DOHH2 (cell line): ENCODE measurements at regions not wholly inside any gene's neighbourhood (a gene's known extent, or its start where the extent isn't known, plus 50 kb on each side); places are given as distances from the start of the nearest gene placed in this dataset.

Experiments used
- H3F3A ChIP-seq: fragments of 200-600 bp; sonication (generic), shearing (Covaris generic); 2 replicates; pipeline ENCODE4 v1.6.0; 2016; ENCODE audit warnings: antibody characterized with exemption, mild to moderate bottlenecking; ENCODE audit not compliant: control insufficient read depth, insufficient read depth
- H3K27ac ChIP-seq: fragments of 200-600 bp; sonication (generic); 2 replicates; pipeline ENCODE4 v1.5.1; 2014; ENCODE audit warnings: low read depth, mild to moderate bottlenecking, low read length, moderate library complexity
- H3K27me3 ChIP-seq: fragments of 200-600 bp; sonication (generic); 2 replicates; pipeline ENCODE4 v1.6.1; 2014; ENCODE audit warnings: mild to moderate bottlenecking, low read length, mixed read lengths; ENCODE audit not compliant: control insufficient read depth
- H3K36me3 ChIP-seq: fragments of 200-600 bp; sonication (generic); 2 replicates; pipeline ENCODE4 v1.6.1; 2014; ENCODE audit warnings: mild to moderate bottlenecking, low read length, moderate library complexity, mixed read lengths; ENCODE audit not compliant: control insufficient read depth
- H3K4me1 ChIP-seq: fragments of 200-600 bp; sonication (generic); 2 replicates; pipeline ENCODE4 v1.6.1; 2014; ENCODE audit warnings: mild to moderate bottlenecking, low read length, mixed read lengths; ENCODE audit not compliant: control insufficient read depth
- H3K4me2 ChIP-seq: fragments of 200-600 bp; sonication (generic); 2 replicates; pipeline ENCODE4 v1.6.0; 2014; ENCODE audit warnings: mild to moderate bottlenecking, low read length, moderate library complexity
- H3K4me3 ChIP-seq: fragments of 200-600 bp; sonication (generic); 2 replicates; pipeline ENCODE4 v1.5.1; 2014; ENCODE audit warnings: mild to moderate bottlenecking, low read length, mixed read lengths
- H3K79me2 ChIP-seq: fragments of 200-600 bp; sonication (generic); 2 replicates; pipeline ENCODE4 v1.6.1; 2014; ENCODE audit warnings: mild to moderate bottlenecking, low read length, mixed read lengths; ENCODE audit not compliant: control insufficient read depth
- H3K9me2 ChIP-seq: fragments of 200-600 bp; sonication (generic); replicated peaks from 2 replicates; pipeline ENCODE4 v1.6.1; 2014; ENCODE audit warnings: mild to moderate bottlenecking, low read length, mixed read lengths; ENCODE audit not compliant: control insufficient read depth
- H3K9me3 ChIP-seq: fragments of 200-600 bp; sonication (generic); 2 replicates; pipeline ENCODE4 v1.6.1; 2014; ENCODE audit warnings: antibody characterized with exemption, low read length, mixed read lengths; ENCODE audit not compliant: control insufficient read depth, insufficient read depth
- H4K20me1 ChIP-seq: fragments of 200-600 bp; sonication (generic); 2 replicates; pipeline ENCODE4 v1.6.0; 2014; ENCODE audit warnings: low read depth, mild to moderate bottlenecking, antibody characterized with exemption, low read length, moderate library complexity; ENCODE audit not compliant: control insufficient read depth, insufficient read depth
- EZH2phosphoT487 ChIP-seq: fragments of 200-600 bp; sonication (generic); IDR thresholded peaks from 2 replicates; pipeline ENCODE4 v1.6.1; 2017; ENCODE audit warnings: borderline replicate concordance, mild to moderate bottlenecking, antibody characterized with exemption, low read length, moderate library complexity, mixed read lengths
- TF ChIP-seq, protein P1 (sequence below): fragments of 200-600 bp; sonication (generic); IDR thresholded peaks from one replicate; pipeline ENCODE4 v1.5.1; 2014; ENCODE audit warnings: antibody characterized with exemption, mild to moderate bottlenecking, low read depth, low read length; ENCODE audit not compliant: poor library complexity, severe bottlenecking

GRCh38 chr4:121472937-121473721, 92.3 kb upstream of the QRFPR start:
- H3K9me2 ChIP-seq: no peaks in the 10 kb centered on the region
- H3K4me2 ChIP-seq: no peak overlapping the region

DNA sequence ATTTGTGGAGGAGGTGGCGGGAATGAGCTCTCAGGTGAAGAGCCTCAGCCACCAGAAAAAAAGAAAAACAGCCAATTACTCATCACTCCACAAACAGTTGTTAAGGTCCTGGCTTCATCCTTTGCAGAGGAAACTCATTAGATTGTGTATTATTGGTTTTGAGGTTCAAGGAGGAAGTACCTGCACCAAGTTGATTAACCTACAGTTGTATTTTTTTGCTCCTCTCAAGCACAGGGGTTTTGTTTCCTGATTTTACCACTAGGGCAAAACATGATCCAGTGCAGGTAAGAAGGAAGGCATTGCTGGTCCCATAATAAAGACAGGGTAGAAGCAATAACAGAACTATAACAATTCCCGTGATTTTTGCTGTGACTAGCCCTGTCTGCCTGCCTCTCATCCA, 84.0 kb upstream of the QRFPR start:
- TF ChIP-seq, protein P1, sequence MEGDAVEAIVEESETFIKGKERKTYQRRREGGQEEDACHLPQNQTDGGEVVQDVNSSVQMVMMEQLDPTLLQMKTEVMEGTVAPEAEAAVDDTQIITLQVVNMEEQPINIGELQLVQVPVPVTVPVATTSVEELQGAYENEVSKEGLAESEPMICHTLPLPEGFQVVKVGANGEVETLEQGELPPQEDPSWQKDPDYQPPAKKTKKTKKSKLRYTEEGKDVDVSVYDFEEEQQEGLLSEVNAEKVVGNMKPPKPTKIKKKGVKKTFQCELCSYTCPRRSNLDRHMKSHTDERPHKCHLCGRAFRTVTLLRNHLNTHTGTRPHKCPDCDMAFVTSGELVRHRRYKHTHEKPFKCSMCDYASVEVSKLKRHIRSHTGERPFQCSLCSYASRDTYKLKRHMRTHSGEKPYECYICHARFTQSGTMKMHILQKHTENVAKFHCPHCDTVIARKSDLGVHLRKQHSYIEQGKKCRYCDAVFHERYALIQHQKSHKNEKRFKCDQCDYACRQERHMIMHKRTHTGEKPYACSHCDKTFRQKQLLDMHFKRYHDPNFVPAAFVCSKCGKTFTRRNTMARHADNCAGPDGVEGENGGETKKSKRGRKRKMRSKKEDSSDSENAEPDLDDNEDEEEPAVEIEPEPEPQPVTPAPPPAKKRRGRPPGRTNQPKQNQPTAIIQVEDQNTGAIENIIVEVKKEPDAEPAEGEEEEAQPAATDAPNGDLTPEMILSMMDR: no peak
- no peak for TF ChIP-seq EZH2phosphoT487
- no peaks in the 10 kb centered on the region for H3K9me3 ChIP-seq
- H3K9me2 ChIP-seq: no peaks in the 10 kb centered on the region
- no peaks in the 10 kb centered on the region for H3K4me1 ChIP-seq
- H3K27me3 ChIP-seq: no peaks in the 10 kb centered on the region
- H3K4me2 ChIP-seq: no peak overlapping the region
- H3K27ac ChIP-seq: no peak overlapping the region
- no peaks in the 10 kb centered on the region for H3K36me3 ChIP-seq
- H4K20me1 ChIP-seq: no peaks in the 10 kb centered on the region
- no peaks in the 10 kb centered on the region for H3K79me2 ChIP-seq
- no peaks in the 10 kb centered on the region for H3F3A ChIP-seq
- no peak overlapping the region for H3K4me3 ChIP-seq

More at GRCh38 chr4:121472937-121473721, 92.3 kb upstream of the QRFPR start:
- Histone ChIP-seq H3K27ac (no peak overlapping the region), H3F3A (no peaks in the 10 kb centered on the region), H3K4me3 (no peak overlapping the region), H3K4me1 (no peaks in the 10 kb centered on the region), H4K20me1 (no peaks in the 10 kb centered on the region), H3K36me3 (no peaks in the 10 kb centered on the region), H3K79me2 (no peaks in the 10 kb centered on the region), H3K9me3 (no peaks in the 10 kb centered on the region), H3K27me3 (no peaks in the 10 kb centered on the region)
- no peak for TF ChIP-seq EZH2phosphoT487
- TF ChIP-seq, protein P1: no peak

DNA sequence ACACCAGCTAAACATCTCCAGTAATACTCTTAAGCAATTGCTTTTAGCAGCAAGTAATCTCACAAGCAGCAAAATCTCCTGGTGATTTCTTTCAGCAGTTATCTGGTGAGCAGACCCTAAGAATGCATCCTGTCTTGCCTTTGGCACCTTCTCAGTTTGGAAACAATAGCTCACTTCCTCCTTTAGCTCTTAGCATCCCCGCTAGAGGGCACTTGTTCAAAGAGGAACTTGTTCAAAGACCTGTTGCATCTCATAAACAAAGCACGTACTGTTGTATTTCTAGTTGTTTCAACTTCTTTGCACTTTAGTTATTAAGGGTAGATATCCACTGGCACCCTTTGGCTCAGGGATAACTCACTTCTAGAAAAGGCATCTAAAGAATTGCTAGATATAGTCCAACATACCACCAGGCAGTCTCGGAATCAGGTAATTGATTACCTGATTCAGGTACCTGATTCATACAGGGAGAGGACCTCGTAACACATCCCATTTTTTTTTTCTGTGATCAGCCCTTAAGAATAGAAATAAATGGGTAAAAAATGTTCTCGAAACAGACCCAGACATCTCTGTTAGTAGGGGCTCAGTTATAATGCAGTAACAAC, 81.9 kb upstream of the QRFPR start:
- Histone ChIP-seq H3K4me2 (0 out of 2 replicates have a peak overlapping the region, but pooled peaks have one; percentile 22), H3K27me3 (peaks cover 6% of the 10 kb centered on the region; the same call in 1 of the 2 replicates), H3K36me3 (no peaks in the 10 kb centered on the region), H3K4me1 (no peaks in the 10 kb centered on the region), H3K9me2 (no peaks in the 10 kb centered on the region), H4K20me1 (no peaks in the 10 kb centered on the region), H3F3A (no peaks in the 10 kb centered on the region), H3K27ac (no peak overlapping the region), H3K79me2 (no peaks in the 10 kb centered on the region), H3K9me3 (no peaks in the 10 kb centered on the region), H3K4me3 (no peak overlapping the region)
- no peak for TF ChIP-seq EZH2phosphoT487
- TF ChIP-seq, protein P1: peak; percentile 82
